GM12864 (cell line): ENCODE measurements at regions not wholly inside any gene's neighbourhood (a gene's known extent, or its start where the extent isn't known, plus 50 kb on each side); places are given as distances from the start of the nearest gene placed in this dataset.

Source experiments
- DNase-seq: peaks from one replicate; pipeline ENCODE4 v3.0.0-alpha.2; 2011; ENCODE audit warnings: low read depth
- H3K4me3 ChIP-seq: 2 replicates; pipeline ENCODE4 v1.5.1; 2011; ENCODE audit warnings: mild to moderate bottlenecking, low read depth, low read length, control low read depth
- TF ChIP-seq, protein P1 (sequence below): IDR thresholded peaks from 2 replicates; pipeline ENCODE4 v1.5.1; 2011; ENCODE audit warnings: low read depth, mild to moderate bottlenecking, moderate library complexity, low read length, control low read depth, inconsistent platforms; ENCODE audit errors: missing control alignments

DNA sequence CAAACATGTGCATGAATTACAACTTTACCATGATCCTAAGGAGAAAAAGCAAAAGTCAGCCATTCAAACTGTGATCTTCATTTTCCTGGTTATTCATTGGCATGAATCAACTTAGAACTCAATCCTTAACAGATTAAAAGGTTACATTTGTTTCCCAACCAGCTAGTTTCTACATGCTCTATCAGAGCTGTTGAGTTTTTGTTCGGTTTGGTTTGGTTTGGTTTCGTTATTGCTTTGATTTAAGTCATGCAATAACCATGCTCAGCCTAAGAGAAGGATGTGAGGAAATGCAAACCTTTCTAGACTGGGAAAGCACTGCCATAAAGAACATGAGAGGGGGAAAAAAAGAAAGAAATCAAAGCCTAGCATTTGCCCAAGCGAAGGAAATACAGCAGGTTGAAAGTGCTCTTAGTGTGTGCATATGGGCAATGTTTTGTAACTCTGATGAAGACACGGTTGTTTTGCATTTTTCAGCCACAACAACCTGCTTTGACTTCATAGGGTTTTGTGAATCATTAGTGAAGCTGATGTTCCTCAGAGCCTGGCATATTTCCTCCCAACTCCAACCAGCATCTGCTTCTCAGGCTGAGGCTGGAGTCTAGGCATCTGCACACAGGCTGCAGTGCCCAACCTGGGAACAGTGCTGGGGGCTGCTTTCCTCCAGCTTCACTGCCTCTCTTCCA, 234.3 kb downstream of the ZNF674 start:
- DNase-seq, result no peak
- TF ChIP-seq, protein P1, sequence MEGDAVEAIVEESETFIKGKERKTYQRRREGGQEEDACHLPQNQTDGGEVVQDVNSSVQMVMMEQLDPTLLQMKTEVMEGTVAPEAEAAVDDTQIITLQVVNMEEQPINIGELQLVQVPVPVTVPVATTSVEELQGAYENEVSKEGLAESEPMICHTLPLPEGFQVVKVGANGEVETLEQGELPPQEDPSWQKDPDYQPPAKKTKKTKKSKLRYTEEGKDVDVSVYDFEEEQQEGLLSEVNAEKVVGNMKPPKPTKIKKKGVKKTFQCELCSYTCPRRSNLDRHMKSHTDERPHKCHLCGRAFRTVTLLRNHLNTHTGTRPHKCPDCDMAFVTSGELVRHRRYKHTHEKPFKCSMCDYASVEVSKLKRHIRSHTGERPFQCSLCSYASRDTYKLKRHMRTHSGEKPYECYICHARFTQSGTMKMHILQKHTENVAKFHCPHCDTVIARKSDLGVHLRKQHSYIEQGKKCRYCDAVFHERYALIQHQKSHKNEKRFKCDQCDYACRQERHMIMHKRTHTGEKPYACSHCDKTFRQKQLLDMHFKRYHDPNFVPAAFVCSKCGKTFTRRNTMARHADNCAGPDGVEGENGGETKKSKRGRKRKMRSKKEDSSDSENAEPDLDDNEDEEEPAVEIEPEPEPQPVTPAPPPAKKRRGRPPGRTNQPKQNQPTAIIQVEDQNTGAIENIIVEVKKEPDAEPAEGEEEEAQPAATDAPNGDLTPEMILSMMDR, result no peak
- no peak overlapping the region for H3K4me3 ChIP-seq

DNA sequence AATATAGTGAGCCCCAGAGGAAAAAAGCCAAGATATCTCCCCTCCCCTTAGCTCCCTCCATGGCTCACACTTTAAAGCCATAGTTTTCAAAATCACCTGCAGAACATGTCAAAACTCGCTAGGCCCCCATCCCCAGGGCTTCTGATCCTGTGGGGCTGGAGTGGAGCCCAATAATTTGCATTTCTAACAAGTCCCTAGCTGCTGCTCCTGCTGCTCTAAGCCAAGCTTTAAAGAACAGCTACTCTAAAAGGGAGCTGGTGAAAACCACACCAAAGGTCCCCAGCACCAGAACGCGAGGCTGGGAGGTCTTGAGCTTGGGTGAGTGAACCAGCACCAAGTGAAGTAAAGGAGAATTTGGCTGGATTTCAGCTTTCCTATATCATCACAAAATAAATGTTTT, 237.1 kb downstream of the ZNF674 start:
- TF ChIP-seq, protein P1, result no peak
- no peak for DNase-seq
- no peak overlapping the region for H3K4me3 ChIP-seq

DNA sequence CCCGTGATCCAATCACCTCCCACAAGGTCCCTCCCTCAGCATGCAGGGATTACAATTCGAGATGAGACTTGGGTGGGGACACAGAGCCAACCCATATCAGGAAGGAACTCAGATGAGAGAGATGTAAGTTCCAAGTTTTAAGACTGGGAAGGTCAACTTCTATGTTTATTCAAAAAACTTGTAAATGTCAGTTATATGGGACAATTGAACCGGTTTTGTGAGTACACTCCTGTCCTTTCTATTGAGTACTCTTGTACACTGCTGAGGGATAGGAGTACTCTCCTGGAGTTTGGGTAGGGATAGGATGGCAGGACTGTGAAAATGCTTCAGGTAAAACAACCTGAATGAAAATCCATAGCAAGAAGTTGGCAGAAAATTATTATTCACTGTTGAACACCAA, 239.1 kb downstream of the ZNF674 start:
- no peak overlapping the region for H3K4me3 ChIP-seq
- no peak for DNase-seq
- TF ChIP-seq, protein P1, result no peak

DNA sequence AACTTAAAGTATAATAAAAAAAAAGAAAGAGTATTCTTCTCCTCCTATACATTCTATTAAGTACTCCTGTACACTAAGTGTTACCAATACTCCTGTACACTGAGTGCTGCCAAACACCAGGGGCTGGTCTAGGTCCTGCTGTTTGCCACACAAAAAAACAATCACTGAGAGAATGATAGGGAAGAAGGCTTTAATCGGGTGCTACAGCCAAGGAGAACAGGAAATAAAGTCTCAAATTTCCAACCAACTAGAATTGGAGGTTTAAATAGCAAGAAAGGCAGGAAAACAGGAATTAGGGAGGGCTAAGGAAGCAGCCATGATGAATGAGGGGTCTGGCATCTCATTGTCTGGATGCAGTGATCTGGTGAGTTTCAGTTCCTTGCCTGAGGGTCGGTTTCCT, 239.8 kb downstream of the ZNF674 start:
- H3K4me3 ChIP-seq, result no peak overlapping the region
- TF ChIP-seq, protein P1, result no peak
- no peak for DNase-seq

DNA sequence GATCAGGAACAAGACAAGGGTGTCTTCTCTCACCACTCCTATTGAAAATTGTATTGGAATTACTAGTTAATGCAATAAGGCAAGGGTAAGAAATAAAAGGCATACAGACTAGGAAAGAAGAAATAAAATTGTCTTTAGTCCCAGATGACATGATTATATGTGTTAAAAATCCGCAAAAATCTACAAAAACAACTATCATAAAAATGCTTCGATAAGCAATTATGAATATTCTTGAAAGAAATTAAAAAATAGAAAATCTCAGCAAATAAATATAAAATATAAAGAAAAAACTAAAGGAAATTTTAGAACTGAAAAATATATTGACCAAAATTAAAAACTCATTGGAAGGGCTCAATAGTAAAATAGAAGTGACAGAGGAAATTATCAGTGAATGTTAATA, 243.3 kb downstream of the ZNF674 start:
- no peak for DNase-seq
- H3K4me3 ChIP-seq, result no peak overlapping the region
- TF ChIP-seq, protein P1, result no peak

DNA sequence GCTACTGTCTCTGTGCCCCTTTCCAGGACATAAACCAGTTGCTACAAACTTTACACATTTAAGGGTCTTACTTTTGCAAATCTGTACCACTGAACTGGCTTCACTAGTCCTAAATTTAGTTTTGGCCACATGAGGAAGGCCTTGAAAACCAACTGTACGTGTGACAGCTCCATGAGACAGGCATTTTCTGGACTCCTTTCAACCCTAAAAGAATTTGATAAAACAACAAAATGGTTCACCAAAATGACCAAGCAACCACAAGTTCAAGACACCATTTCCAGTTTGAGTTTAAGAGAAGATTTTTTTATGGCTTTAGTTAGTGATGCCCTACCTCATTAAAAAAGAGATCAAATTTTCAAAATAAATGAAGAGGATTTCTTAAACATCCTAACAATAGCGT, 246.4 kb downstream of the ZNF674 start:
- no peak for DNase-seq
- H3K4me3 ChIP-seq, result no peak overlapping the region
- TF ChIP-seq, protein P1, result no peak

DNA sequence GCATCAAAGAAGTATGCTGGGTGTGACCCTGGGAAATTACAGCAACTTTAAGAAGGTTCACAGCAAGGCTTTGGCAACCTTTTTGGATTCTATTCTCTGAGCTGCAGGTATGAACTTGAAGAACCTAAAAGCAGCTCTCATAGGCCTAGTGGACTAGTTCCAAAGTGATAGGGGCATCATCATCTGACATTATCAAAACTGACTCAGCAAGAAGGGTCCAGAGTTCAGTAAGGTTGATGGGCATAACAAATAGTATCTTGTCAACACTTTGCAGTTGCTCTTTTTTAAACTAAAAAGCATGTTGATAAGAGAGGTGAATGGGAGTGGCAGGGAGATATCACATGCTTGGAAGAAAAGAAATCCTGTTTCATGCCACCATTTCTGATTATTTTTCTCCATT, 249.3 kb downstream of the ZNF674 start:
- TF ChIP-seq, protein P1, result no peak
- H3K4me3 ChIP-seq, result no peak overlapping the region
- no peak for DNase-seq
